ENCODE measurements at regions not wholly inside any gene's neighbourhood (a gene's known extent, or its start where the extent isn't known, plus 50 kb on each side); places are given as distances from the start of the nearest gene placed in this dataset.

GRCh38 chr1:38360807-38361206, 314.2 kb upstream of the POU3F1 start:
- no peak overlapping the region for H3K4me3 ChIP-seq (ENCODE audit: low read depth, low read length)
- no peak for TF ChIP-seq CTCF (IDR thresholded peaks at IDR 0.05; ENCODE audit: low read depth, low read length)

GRCh38 chr1:38353956-38354355, 307.4 kb upstream of the POU3F1 start:
- no peak overlapping the region for H3K4me3 ChIP-seq (ENCODE audit: low read depth, low read length)
- TF ChIP-seq CTCF (IDR thresholded peaks at IDR 0.05; ENCODE audit: low read depth, low read length): no peak

- H3K4me3 ChIP-seq (ENCODE audit: low read depth, low read length): no peak overlapping the region
- TF ChIP-seq CTCF (IDR thresholded peaks at IDR 0.05; ENCODE audit: low read depth, low read length): no peak
Measured at GRCh38 chr1:38352869-38353268, 306.3 kb upstream of the POU3F1 start.

GRCh38 chr1:38347446-38348175, 301.0 kb upstream of the POU3F1 start:
- no peak for TF ChIP-seq CTCF (IDR thresholded peaks at IDR 0.05; ENCODE audit: low read depth, low read length)
- H3K4me3 ChIP-seq (ENCODE audit: low read depth, low read length): no peak overlapping the region

GRCh38 chr1:38344716-38345115, 298.1 kb upstream of the POU3F1 start:
- H3K4me3 ChIP-seq (ENCODE audit: low read depth, low read length): no peak overlapping the region
- no peak for TF ChIP-seq CTCF (IDR thresholded peaks at IDR 0.05; ENCODE audit: low read depth, low read length)

- TF ChIP-seq CTCF (IDR thresholded peaks at IDR 0.05; ENCODE audit: low read depth, low read length): no peak
- no peak overlapping the region for H3K4me3 ChIP-seq (ENCODE audit: low read depth, low read length)
Measured at GRCh38 chr1:38341694-38342093, 295.1 kb upstream of the POU3F1 start.

GRCh38 chr1:38340409-38340808, 293.8 kb upstream of the POU3F1 start:
- no peak overlapping the region for H3K4me3 ChIP-seq (ENCODE audit: low read depth, low read length)
- TF ChIP-seq CTCF (IDR thresholded peaks at IDR 0.05; ENCODE audit: low read depth, low read length): no peak

Data from WI38 (cell line).